KOPT-K1 (cell line): ENCODE measurements at regions not wholly inside any gene's neighbourhood (a gene's known extent, or its start where the extent isn't known, plus 50 kb on each side); places are given as distances from the start of the nearest gene placed in this dataset.

Experiments used
- H3K27ac ChIP-seq: fragments of 200-600 bp; sonication (generic); 2 replicates; pipeline ENCODE4 v1.5.1; 2016; ENCODE audit warnings: antibody characterized with exemption, mild to moderate bottlenecking, low read depth, low read length; ENCODE audit not compliant: poor library complexity, severe bottlenecking
- H3K36me3 ChIP-seq: fragments of 200-600 bp; sonication (generic); 2 replicates; pipeline ENCODE4 v1.5.1; 2017; ENCODE audit warnings: antibody characterized with exemption, mild to moderate bottlenecking, low read length, moderate library complexity; ENCODE audit not compliant: insufficient read depth
- H3K9me3 ChIP-seq: fragments of 200-600 bp; sonication (generic); 2 replicates; pipeline ENCODE4 v1.5.1; 2017; ENCODE audit warnings: antibody characterized with exemption, low read length, mild to moderate bottlenecking; ENCODE audit not compliant: insufficient read depth, poor library complexity, severe bottlenecking

- Histone ChIP-seq H3K27ac (no peak overlapping the region), H3K36me3 (no peaks in the 10 kb centered on the region), H3K9me3 (no peaks in the 10 kb centered on the region)
Measured at GRCh38 chr1:187237542-187237941, 408.8 kb downstream of the PLA2G4A start.

GRCh38 chr1:187241971-187242370, 413.2 kb downstream of the PLA2G4A start:
- Histone ChIP-seq H3K9me3 (peaks cover 1% of the 10 kb centered on the region), H3K27ac (no peak overlapping the region), H3K36me3 (no peaks in the 10 kb centered on the region)

- Histone ChIP-seq H3K27ac (no peak overlapping the region), H3K9me3 (peaks cover 3% of the 10 kb centered on the region), H3K36me3 (no peaks in the 10 kb centered on the region)
Measured at GRCh38 chr1:187244623-187245022, 415.9 kb downstream of the PLA2G4A start.

- H3K36me3 ChIP-seq, result no peaks in the 10 kb centered on the region
- peaks cover 3% of the 10 kb centered on the region for H3K9me3 ChIP-seq
- no peak overlapping the region for H3K27ac ChIP-seq
Measured at GRCh38 chr1:187245201-187245600, 416.5 kb downstream of the PLA2G4A start.

- no peak overlapping the region for H3K27ac ChIP-seq
- no peaks in the 10 kb centered on the region for H3K36me3 ChIP-seq
- peaks cover 3% of the 10 kb centered on the region for H3K9me3 ChIP-seq
Measured at GRCh38 chr1:187249196-187249595, 420.4 kb downstream of the PLA2G4A start.

- no peak overlapping the region for H3K27ac ChIP-seq
- no peaks in the 10 kb centered on the region for H3K36me3 ChIP-seq
- H3K9me3 ChIP-seq, result no peaks in the 10 kb centered on the region
Measured at GRCh38 chr1:187252923-187253322, 424.2 kb downstream of the PLA2G4A start.

- Histone ChIP-seq H3K9me3 (no peaks in the 10 kb centered on the region), H3K36me3 (no peaks in the 10 kb centered on the region), H3K27ac (no peak overlapping the region)
Measured at GRCh38 chr1:187257476-187257875, 428.7 kb downstream of the PLA2G4A start.

GRCh38 chr1:187261637-187262036, 432.9 kb downstream of the PLA2G4A start:
- Histone ChIP-seq H3K36me3 (no peaks in the 10 kb centered on the region), H3K9me3 (no peaks in the 10 kb centered on the region), H3K27ac (no peak overlapping the region)

GRCh38 chr1:187262731-187263130, 434.0 kb downstream of the PLA2G4A start:
- Histone ChIP-seq H3K9me3 (no peaks in the 10 kb centered on the region), H3K36me3 (no peaks in the 10 kb centered on the region), H3K27ac (no peak overlapping the region)

- Histone ChIP-seq H3K9me3 (no peaks in the 10 kb centered on the region), H3K36me3 (no peaks in the 10 kb centered on the region), H3K27ac (no peak overlapping the region)
Measured at GRCh38 chr1:187264995-187265602, 436.4 kb downstream of the PLA2G4A start.

- no peak overlapping the region for H3K27ac ChIP-seq
- no peaks in the 10 kb centered on the region for H3K36me3 ChIP-seq
- H3K9me3 ChIP-seq, result no peaks in the 10 kb centered on the region
Measured at GRCh38 chr1:187266051-187266450, 437.3 kb downstream of the PLA2G4A start.

GRCh38 chr1:187267827-187268226, 439.1 kb downstream of the PLA2G4A start:
- Histone ChIP-seq H3K27ac (no peak overlapping the region), H3K9me3 (no peaks in the 10 kb centered on the region), H3K36me3 (no peaks in the 10 kb centered on the region)

- Histone ChIP-seq H3K27ac (no peak overlapping the region), H3K36me3 (no peaks in the 10 kb centered on the region), H3K9me3 (no peaks in the 10 kb centered on the region)
Measured at GRCh38 chr1:187270256-187270655, 441.5 kb downstream of the PLA2G4A start.

GRCh38 chr1:187275346-187275745, 446.6 kb downstream of the PLA2G4A start:
- Histone ChIP-seq H3K9me3 (no peaks in the 10 kb centered on the region), H3K36me3 (no peaks in the 10 kb centered on the region), H3K27ac (no peak overlapping the region)

- H3K27ac ChIP-seq, result no peak overlapping the region
- H3K36me3 ChIP-seq, result no peaks in the 10 kb centered on the region
- H3K9me3 ChIP-seq, result no peaks in the 10 kb centered on the region
Measured at GRCh38 chr1:187275985-187276575, 447.3 kb downstream of the PLA2G4A start.

GRCh38 chr1:187276677-187277076, 447.9 kb downstream of the PLA2G4A start:
- Histone ChIP-seq H3K27ac (no peak overlapping the region), H3K36me3 (no peaks in the 10 kb centered on the region), H3K9me3 (no peaks in the 10 kb centered on the region)
